Stomach (tissue), 4 donors: ENCODE measurements at regions not wholly inside any gene's neighbourhood (a gene's known extent, or its start where the extent isn't known, plus 50 kb on each side); places are given as distances from the start of the nearest gene placed in this dataset.

Experiments used
- EP300 ChIP-seq: sonication (generic); formaldehyde crosslinking; IDR thresholded peaks from one replicate; pipeline ENCODE4 v1.6.1; 2017; ENCODE audit warnings: antibody characterized with exemption
- POLR2A ChIP-seq, 4 donors: fragments of 450-650 bp; IDR thresholded peaks; one replicate each; pipeline ENCODE4 v1.6.1; 2016; ENCODE audit warnings: antibody characterized with exemption in 4 of 4, control low read depth in 2 of 4, mild to moderate bottlenecking in 1 of 4, moderate library complexity in 1 of 4
- TF ChIP-seq, protein P1 (sequence below), 7 experiments: fragments of 450-650 bp in 4 of 7; fragments of 200-600 bp in 3 of 7; sonication (generic) in 3 of 7; IDR thresholded peaks; one replicate each; pipeline ENCODE4 v1.5.1; 2016 to 2019; ENCODE audit warnings: antibody characterized with exemption in 7 of 7, control low read depth in 2 of 7, mild to moderate bottlenecking in 1 of 7

DNA sequence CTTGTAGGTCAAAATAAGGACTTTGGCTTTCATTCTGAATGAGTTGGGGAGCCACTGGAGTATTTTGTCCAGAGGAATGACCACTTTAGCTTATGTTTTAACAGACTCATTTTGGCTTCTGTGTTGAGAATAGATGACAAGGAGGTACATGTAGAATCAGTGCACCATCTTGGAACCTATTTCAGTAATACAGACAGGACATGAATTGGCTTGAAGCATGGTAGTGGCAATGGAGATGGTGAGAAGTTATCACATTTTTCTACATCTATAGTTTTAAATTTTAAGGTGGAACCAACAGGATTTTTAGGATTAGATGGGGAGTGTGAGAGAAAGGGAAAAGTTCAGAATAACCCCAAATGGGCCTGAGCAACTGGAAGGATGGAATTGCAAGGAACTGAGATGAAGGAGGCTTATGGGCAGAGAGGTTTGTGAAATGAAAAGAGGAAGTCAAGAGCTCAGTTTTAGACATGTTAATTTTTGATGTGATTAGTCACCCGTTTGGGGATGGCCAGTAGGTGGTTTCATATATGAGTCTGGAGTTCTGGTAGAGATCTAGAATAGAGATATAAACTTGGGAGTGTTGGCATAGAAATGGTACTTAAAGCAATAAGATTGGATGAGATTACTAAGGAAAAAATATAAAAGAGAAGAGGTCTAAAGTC is 89.2 kb upstream of the JAZF1 start:
- TF ChIP-seq, protein P1, sequence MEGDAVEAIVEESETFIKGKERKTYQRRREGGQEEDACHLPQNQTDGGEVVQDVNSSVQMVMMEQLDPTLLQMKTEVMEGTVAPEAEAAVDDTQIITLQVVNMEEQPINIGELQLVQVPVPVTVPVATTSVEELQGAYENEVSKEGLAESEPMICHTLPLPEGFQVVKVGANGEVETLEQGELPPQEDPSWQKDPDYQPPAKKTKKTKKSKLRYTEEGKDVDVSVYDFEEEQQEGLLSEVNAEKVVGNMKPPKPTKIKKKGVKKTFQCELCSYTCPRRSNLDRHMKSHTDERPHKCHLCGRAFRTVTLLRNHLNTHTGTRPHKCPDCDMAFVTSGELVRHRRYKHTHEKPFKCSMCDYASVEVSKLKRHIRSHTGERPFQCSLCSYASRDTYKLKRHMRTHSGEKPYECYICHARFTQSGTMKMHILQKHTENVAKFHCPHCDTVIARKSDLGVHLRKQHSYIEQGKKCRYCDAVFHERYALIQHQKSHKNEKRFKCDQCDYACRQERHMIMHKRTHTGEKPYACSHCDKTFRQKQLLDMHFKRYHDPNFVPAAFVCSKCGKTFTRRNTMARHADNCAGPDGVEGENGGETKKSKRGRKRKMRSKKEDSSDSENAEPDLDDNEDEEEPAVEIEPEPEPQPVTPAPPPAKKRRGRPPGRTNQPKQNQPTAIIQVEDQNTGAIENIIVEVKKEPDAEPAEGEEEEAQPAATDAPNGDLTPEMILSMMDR (IDR thresholded peaks at IDR 0.05) = no peak
- no peak for TF ChIP-seq POLR2A (IDR thresholded peaks at IDR 0.05)
- no peak for TF ChIP-seq EP300
